ENCODE measurements at regions not wholly inside any gene's neighbourhood (a gene's known extent, or its start where the extent isn't known, plus 50 kb on each side); places are given as distances from the start of the nearest gene placed in this dataset.

- TF ChIP-seq, protein P1, sequence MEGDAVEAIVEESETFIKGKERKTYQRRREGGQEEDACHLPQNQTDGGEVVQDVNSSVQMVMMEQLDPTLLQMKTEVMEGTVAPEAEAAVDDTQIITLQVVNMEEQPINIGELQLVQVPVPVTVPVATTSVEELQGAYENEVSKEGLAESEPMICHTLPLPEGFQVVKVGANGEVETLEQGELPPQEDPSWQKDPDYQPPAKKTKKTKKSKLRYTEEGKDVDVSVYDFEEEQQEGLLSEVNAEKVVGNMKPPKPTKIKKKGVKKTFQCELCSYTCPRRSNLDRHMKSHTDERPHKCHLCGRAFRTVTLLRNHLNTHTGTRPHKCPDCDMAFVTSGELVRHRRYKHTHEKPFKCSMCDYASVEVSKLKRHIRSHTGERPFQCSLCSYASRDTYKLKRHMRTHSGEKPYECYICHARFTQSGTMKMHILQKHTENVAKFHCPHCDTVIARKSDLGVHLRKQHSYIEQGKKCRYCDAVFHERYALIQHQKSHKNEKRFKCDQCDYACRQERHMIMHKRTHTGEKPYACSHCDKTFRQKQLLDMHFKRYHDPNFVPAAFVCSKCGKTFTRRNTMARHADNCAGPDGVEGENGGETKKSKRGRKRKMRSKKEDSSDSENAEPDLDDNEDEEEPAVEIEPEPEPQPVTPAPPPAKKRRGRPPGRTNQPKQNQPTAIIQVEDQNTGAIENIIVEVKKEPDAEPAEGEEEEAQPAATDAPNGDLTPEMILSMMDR (IDR thresholded peaks at IDR 0.05): no peak
- no peak for TF ChIP-seq POLR2AphosphoS5 (IDR thresholded peaks at IDR 0.05)
Observed at GRCh38 chr2:156157670-156158069, 174.9 kb downstream of the NR4A2 start.

Measured in sigmoid colon (tissue), 4 donors.